BLaER1 (cell line): ENCODE measurements at regions not wholly inside any gene's neighbourhood (a gene's known extent, or its start where the extent isn't known, plus 50 kb on each side); places are given as distances from the start of the nearest gene placed in this dataset.

Experiments used
- H3K27ac ChIP-seq: shearing (Covaris generic); formaldehyde crosslinking; 2 replicates; pipeline ENCODE4 v1.8.1; 2022
- H3K27me3 ChIP-seq: shearing (Covaris generic); formaldehyde crosslinking; 2 replicates; pipeline ENCODE4 v1.8.1; 2022
- H3K36me3 ChIP-seq: shearing (Covaris generic); formaldehyde crosslinking; 2 replicates; pipeline ENCODE4 v1.8.1; 2022
- H3K4me1 ChIP-seq: shearing (Covaris generic); formaldehyde crosslinking; 2 replicates; pipeline ENCODE4 v1.8.1; 2022
- H3K4me2 ChIP-seq: shearing (Covaris generic); formaldehyde crosslinking; 2 replicates; pipeline ENCODE4 v1.8.1; 2022
- H3K4me3 ChIP-seq: shearing (Covaris generic); formaldehyde crosslinking; 2 replicates; pipeline ENCODE4 v1.8.1; 2022
- H3K9ac ChIP-seq: shearing (Covaris generic); formaldehyde crosslinking; 2 replicates; pipeline ENCODE4 v1.8.1; 2022
- H3K9me3 ChIP-seq: shearing (Covaris generic); formaldehyde crosslinking; 2 replicates; pipeline ENCODE4 v1.8.1; 2022
- H4K20me1 ChIP-seq: shearing (Covaris generic); formaldehyde crosslinking; 2 replicates; pipeline ENCODE4 v1.8.1; 2022
- Cebpa-rat ChIP-seq: shearing (Covaris generic); IDR thresholded peaks from 2 replicates; pipeline ENCODE4 v1.8.1; 2022

DNA sequence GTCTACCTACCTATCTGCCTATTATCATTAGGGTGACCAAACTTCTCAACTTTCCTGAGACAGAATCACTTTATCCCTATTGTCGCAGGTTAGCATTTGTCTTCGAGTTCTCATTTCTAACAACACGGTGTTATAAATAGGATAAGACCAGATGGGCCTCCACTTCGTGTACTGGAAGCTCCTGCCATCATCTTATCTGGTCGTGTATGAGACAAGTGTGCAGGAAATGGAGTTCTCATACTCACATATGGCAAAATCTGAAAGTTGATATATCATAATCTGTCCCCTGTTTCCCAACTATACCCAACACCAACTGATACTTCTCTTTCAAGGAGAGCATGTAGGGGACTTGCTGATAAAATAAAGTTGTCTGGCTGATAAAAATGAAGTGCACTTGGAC lies 287.4 kb upstream of the FOXK1 start:
- Histone ChIP-seq H3K27ac (no peak overlapping the region), H3K27me3 (no peaks in the 10 kb centered on the region), H3K9me3 (peaks cover 25% of the 10 kb centered on the region), H3K9ac (no peak overlapping the region), H3K36me3 (no peaks in the 10 kb centered on the region), H3K4me2 (no peak overlapping the region), H4K20me1 (no peaks in the 10 kb centered on the region), H3K4me3 (no peak overlapping the region), H3K4me1 (no peaks in the 10 kb centered on the region)
- TF ChIP-seq Cebpa-rat, result no peak

DNA sequence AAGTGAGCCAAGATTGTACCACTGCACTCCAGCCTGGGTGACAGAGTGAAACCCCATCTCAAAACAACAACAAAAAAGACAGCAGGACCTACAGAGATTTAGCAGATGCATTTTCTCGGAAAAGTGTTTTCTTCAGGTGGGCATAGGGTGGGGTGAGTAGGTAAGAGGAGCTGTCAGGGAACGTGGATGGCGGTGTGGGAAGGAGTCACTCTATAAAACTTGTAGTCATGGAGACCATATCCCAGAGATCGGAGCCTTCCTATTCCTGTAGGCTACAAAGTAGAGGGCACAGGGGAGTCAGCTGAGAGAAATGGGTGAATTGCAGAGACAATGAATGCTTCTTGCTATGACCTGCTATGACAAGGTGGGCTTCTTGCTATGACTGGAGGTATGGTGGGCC lies 283.0 kb upstream of the FOXK1 start:
- Histone ChIP-seq H3K4me2 (no peak overlapping the region), H4K20me1 (no peaks in the 10 kb centered on the region), H3K27ac (no peak overlapping the region), H3K4me3 (no peak overlapping the region), H3K4me1 (no peaks in the 10 kb centered on the region), H3K9me3 (peaks cover 26% of the 10 kb centered on the region), H3K36me3 (no peaks in the 10 kb centered on the region), H3K9ac (no peak overlapping the region), H3K27me3 (no peaks in the 10 kb centered on the region)
- no peak for TF ChIP-seq Cebpa-rat

DNA sequence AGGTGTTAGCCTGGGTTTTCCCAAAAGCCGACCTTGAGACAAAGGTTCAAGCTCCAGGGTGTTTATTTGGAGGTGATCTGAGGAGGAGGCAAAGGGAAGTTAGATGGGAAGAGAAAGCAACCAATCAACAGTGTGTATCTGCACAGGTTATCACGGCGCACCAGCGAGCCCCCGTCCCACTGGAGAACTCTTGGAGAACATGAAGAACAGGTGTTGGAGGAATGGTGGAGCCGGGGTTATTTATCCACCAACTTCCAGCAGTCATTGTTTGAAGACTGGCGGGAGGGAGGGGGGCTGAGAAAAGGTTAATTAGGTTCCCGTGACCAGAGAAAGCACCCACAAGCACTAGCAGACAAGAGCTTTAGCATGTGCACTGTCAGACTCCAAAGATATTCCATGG lies 282.5 kb upstream of the FOXK1 start:
- H3K9ac ChIP-seq, result no peak overlapping the region
- H3K4me2 ChIP-seq, result no peak overlapping the region
- H3K4me1 ChIP-seq, result no peaks in the 10 kb centered on the region
- no peak overlapping the region for H3K4me3 ChIP-seq
- no peaks in the 10 kb centered on the region for H3K27me3 ChIP-seq
- no peak overlapping the region for H3K27ac ChIP-seq
- H4K20me1 ChIP-seq, result no peaks in the 10 kb centered on the region
- peaks cover 28% of the 10 kb centered on the region for H3K9me3 ChIP-seq
- no peak for TF ChIP-seq Cebpa-rat
- no peaks in the 10 kb centered on the region for H3K36me3 ChIP-seq

DNA sequence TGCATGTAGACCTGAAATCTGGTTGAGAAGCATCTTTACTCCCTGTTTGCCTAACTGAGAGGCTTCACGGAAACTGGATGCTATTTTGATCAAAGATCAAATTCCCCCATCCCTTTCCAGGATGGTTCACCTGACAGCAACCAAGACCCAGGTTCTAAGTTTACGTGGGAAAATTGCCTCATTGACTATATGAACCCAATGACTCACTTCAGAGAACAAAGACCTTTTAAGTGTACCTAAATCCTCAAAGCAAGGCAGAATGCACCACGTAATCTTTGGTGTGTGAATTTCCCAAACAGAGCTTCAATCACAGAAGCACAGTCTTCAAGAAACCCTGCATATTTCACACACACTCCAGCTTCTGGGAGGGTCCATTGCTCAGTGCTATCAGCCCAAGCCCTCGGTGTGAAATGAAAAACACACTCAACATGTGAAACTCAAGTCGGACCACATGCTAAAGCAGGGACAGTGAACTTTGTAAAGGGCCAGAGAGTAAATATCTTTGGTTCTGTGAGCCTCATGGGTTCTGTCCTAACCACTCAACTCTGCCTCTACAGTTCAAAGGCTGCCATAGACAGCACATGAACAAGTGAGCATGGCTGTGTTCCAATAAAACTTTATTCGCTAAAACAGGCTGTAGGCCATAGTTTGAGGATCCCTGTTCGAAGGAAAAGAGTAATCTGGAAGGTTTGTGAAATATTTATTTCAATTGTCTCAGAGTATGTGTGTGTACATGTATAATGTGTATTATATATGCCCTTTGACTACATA lies 275.6 kb upstream of the FOXK1 start:
- Histone ChIP-seq H3K27ac (no peak overlapping the region), H3K36me3 (no peaks in the 10 kb centered on the region), H4K20me1 (no peaks in the 10 kb centered on the region), H3K4me3 (no peak overlapping the region), H3K4me2 (no peak overlapping the region), H3K27me3 (no peaks in the 10 kb centered on the region), H3K9ac (no peak overlapping the region), H3K4me1 (no peaks in the 10 kb centered on the region), H3K9me3 (peaks cover 26% of the 10 kb centered on the region)
- TF ChIP-seq Cebpa-rat, result no peak

DNA sequence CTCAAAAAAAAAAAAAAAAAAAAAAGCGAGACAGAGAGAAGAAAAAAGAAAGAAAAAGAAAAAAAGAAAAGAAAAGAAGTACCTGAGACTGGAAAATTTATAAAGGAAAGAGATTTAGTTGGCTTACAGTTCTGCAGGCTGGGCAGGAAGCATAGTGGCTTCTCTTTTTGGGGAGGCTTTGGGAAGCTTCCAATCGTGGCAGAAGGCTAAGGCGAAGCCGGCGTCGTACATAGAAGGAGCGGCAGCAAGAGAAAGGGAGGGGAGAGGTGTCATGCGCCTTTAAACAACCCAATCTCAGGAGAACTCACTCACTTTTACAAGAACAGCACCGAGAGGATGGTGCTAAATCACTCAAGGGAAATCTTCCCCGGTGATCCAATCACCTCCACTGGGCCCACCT lies 272.1 kb upstream of the FOXK1 start:
- no peak overlapping the region for H3K27ac ChIP-seq
- H3K4me3 ChIP-seq, result no peak overlapping the region
- TF ChIP-seq Cebpa-rat, result no peak
- H3K9ac ChIP-seq, result no peak overlapping the region
- H3K9me3 ChIP-seq, result peaks cover 33% of the 10 kb centered on the region
- peaks cover 5% of the 10 kb centered on the region; the same call in 1 of the 2 replicates for H3K4me1 ChIP-seq
- no peaks in the 10 kb centered on the region for H3K27me3 ChIP-seq
- no peaks in the 10 kb centered on the region for H4K20me1 ChIP-seq
- H3K4me2 ChIP-seq, result no peak overlapping the region
- no peaks in the 10 kb centered on the region for H3K36me3 ChIP-seq

DNA sequence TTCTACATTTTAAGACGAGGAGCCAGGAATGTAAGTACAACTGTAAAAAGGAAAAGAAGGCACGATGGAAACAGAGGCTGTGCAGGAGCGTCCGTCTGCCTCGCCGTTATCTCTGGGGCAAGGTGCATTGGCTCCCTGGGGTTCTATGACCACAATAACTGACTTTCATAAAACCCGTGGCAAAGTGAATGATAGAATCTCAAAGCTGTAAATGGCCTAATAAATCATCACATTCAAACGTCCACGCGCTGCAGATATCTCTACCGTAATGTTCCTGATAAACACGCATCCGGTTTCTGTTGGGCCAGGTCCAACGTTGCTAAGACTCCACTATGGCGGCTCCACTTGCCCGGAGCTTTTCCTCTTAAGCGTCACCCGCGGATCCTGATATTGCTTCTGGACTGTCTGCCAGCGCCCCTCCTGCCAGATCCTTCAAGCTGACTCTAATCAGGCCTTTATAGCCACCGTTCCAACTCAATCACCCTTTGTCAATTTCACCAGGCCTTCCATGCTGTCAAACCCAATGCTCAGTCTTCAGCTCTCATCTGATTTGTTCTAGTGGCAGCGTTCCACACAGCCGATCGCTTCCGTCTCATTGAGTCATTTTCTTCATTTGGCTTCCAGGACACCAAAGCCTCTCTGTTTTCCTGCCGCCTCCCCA lies 265.6 kb upstream of the FOXK1 start:
- no peaks in the 10 kb centered on the region for H3K27me3 ChIP-seq
- H3K36me3 ChIP-seq, result no peaks in the 10 kb centered on the region
- peaks cover 5% of the 10 kb centered on the region; the same call in 1 of the 2 replicates for H3K4me1 ChIP-seq
- no peak overlapping the region for H3K27ac ChIP-seq
- H3K4me3 ChIP-seq, result no peak overlapping the region
- no peaks in the 10 kb centered on the region for H4K20me1 ChIP-seq
- H3K9me3 ChIP-seq, result peaks cover 30% of the 10 kb centered on the region
- no peak overlapping the region for H3K4me2 ChIP-seq
- H3K9ac ChIP-seq, result no peak overlapping the region
- TF ChIP-seq Cebpa-rat, result no peak

DNA sequence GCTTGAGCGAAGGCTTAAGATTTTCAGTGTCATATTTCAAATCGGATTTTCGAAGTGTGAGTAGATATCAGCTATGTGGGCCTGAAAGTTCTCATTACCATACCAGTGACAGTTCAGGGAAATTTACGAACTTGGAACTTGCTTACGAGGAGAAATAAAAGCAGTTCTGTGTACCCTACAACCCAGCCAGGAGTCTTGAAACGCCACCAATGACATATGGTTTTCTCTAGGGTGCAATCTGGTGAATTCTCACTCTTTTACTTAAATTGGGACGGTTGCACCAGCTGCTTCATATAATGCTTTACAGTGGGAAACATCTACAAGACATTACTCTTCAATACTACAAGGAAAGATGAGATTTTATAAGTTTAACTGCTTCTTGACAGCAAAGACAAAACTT lies 253.6 kb upstream of the FOXK1 start:
- Histone ChIP-seq H3K9ac (no peak overlapping the region), H3K27ac (no peak overlapping the region), H3K4me2 (no peak overlapping the region), H3K36me3 (no peaks in the 10 kb centered on the region), H3K9me3 (peaks cover 16% of the 10 kb centered on the region), H4K20me1 (no peaks in the 10 kb centered on the region), H3K27me3 (no peaks in the 10 kb centered on the region), H3K4me1 (no peaks in the 10 kb centered on the region), H3K4me3 (no peak overlapping the region)
- TF ChIP-seq Cebpa-rat, result no peak

DNA sequence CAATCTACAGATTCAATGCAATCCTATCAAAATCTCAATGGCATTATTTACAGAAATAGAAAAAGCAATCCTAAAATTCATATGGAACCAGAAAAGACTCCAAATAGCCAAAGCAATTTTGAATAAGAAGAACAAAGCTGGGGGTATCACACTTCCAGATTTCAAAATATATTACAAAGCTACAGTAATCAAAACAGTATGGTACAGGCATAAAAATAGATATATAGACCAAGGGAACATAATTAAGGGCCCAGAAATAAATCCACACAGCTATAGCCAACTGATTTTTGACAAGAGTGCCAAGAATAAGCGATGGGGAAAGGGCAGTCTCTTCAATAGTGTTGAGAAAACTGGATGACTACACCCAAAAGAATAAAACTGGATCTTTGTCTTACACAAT lies 251.9 kb upstream of the FOXK1 start:
- no peak for TF ChIP-seq Cebpa-rat

DNA sequence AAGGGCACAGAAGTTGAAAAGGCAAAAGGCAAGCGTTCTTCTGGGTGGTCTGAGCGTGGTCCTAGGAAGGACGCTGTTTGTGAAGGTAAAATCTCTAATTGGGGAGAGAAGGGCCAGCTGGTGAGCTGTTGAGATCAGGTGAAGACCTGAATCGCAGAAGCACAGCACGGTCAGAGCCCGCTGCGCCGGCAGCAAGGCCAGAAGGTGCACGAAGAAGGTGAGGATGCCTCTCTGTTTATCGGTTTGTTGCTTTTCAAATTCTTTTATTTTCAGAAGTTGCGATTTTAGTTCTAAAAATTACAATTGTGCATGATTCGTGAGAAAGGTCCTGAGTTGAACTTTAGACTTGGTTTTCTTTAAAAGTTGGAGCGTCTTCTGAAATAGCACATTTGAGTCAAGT lies 247.8 kb upstream of the FOXK1 start:
- Histone ChIP-seq H3K4me1 (no peaks in the 10 kb centered on the region), H3K9me3 (peaks cover 12% of the 10 kb centered on the region), H3K36me3 (no peaks in the 10 kb centered on the region), H4K20me1 (no peaks in the 10 kb centered on the region), H3K4me2 (no peak overlapping the region), H3K27ac (no peak overlapping the region), H3K4me3 (no peak overlapping the region), H3K9ac (no peak overlapping the region), H3K27me3 (no peaks in the 10 kb centered on the region)
- TF ChIP-seq Cebpa-rat, result no peak

More for the DNA sequence above, 251.9 kb upstream of the FOXK1 start:
- no peak overlapping the region for H3K4me2 ChIP-seq
- no peaks in the 10 kb centered on the region for H3K4me1 ChIP-seq
- H3K27me3 ChIP-seq, result no peaks in the 10 kb centered on the region
- H3K9me3 ChIP-seq, result peaks cover 12% of the 10 kb centered on the region
- no peaks in the 10 kb centered on the region for H3K36me3 ChIP-seq
- H3K4me3 ChIP-seq, result no peak overlapping the region
- H4K20me1 ChIP-seq, result no peaks in the 10 kb centered on the region
- H3K9ac ChIP-seq, result no peak overlapping the region
- no peak overlapping the region for H3K27ac ChIP-seq

DNA sequence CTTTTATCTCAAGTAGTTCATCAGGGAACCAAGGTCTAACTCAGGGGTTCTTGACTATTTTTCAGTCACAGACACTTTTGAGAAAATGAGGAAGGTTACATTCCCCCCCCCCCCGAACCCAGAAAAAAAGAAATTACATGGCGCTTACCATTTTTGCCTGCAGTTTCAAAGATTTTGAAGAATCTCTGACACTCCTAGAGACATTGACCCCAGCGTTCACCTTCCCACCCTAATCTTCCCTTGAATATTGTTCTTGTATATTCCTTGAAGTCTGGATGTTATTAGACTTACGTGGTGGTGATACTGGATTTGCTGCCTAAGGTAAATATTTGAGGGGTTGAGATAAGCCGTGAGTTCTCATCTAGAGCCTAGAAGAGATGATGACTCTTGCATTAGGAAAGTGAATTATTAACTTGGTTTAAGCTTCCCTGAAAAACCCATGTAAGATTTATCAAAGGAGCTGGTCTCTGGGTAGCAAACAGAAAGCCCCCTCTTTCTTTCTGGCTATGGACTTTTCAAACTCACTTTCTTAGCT lies 245.7 kb upstream of the FOXK1 start:
- no peak overlapping the region for H3K4me2 ChIP-seq
- no peaks in the 10 kb centered on the region for H3K36me3 ChIP-seq
- no peak overlapping the region for H3K4me3 ChIP-seq
- TF ChIP-seq Cebpa-rat, result no peak
- no peaks in the 10 kb centered on the region for H3K4me1 ChIP-seq
- H3K27ac ChIP-seq, result no peak overlapping the region
- H3K27me3 ChIP-seq, result no peaks in the 10 kb centered on the region
- H3K9me3 ChIP-seq, result no peaks in the 10 kb centered on the region
- H4K20me1 ChIP-seq, result no peaks in the 10 kb centered on the region
- H3K9ac ChIP-seq, result no peak overlapping the region
